ENCODE measurements at regions not wholly inside any gene's neighbourhood (a gene's known extent, or its start where the extent isn't known, plus 50 kb on each side); places are given as distances from the start of the nearest gene placed in this dataset.

DNA sequence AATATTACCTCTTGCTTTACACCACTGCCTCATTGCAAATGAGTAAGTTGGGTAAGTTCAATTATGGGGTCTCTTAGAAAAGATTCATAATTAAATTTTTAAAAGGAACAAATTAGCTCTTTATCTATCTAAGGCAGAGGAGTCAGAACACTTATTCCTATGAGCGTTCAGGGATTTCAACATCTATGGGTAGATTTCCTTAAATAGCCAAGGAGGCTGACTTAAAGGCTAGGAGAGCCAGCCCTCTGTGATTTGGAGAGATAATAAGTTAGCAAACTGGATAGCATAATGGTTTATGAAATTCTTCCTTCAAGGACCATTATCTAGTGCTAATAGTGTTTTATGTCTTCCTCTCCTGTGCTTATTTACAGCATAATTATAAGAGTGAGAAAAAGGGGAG, 387.7 kb downstream of the STK39 start:
- Histone ChIP-seq H3K18ac (ENCODE audit: extremely low read depth, low read length) (no peak overlapping the region; the same call in 1 of the 2 replicates), H2BK15ac (ENCODE audit: low read length) (no peak overlapping the region), H2BK120ac (replicated peaks; ENCODE audit: low read depth, low read length) (peak overlapping the region; percentile 24), H4K91ac (replicated peaks; ENCODE audit: insufficient read length, low read length) (no peak overlapping the region), H3K4me2 (ENCODE audit: insufficient read depth in 1 of 2, low read depth in 2 of 2, low read length in 2 of 2) (no peak overlapping the region), H3K4ac (replicated peaks; ENCODE audit: insufficient read length, low read depth, low read length) (no peak overlapping the region), H3K27ac (ENCODE audit: low read depth, low read length) (no peak overlapping the region), H4K5ac (ENCODE audit: insufficient read length, low read depth, low read length) (peak overlapping the region; percentile 56), H3K4me3 (ENCODE audit: extremely low read depth in 1 of 4, insufficient read depth in 2 of 4, low read depth in 3 of 4, low read length in 4 of 4) (no peak overlapping the region), H3K79me2 (ENCODE audit: control insufficient read depth in 1 of 2, insufficient read depth in 2 of 2, low read length in 2 of 2) (no peaks in the 10 kb centered on the region), H4K20me1 (replicated peaks in 1 of 2; ENCODE audit: control insufficient read depth in 1 of 2, insufficient read depth in 2 of 2, low read length in 2 of 2) (no peaks in the 10 kb centered on the region), H2AK5ac (ENCODE audit: low read depth, low read length) (no peak overlapping the region), H3K14ac (ENCODE audit: insufficient read length) (no peak overlapping the region), H3K27me3 (replicated peaks in 1 of 4; ENCODE audit: control insufficient read depth in 3 of 4, extremely low read depth in 1 of 4, insufficient read depth in 3 of 4, low read length in 3 of 4) (no peaks in the 10 kb centered on the region), H3K23me2 (ENCODE audit: low read depth, low read length) (no peaks in the 10 kb centered on the region), H2BK20ac (ENCODE audit: low read length) (no peak overlapping the region), H3K4me1 (replicated peaks in 1 of 4; ENCODE audit: control insufficient read depth in 3 of 4, insufficient read depth in 4 of 4, low read length in 3 of 4) (peaks cover 0 to 18% (median 3%) of the 10 kb centered on the region in 4 experiments; a peak in 5 of 7 replicates), H3K23ac (ENCODE audit: insufficient read length) (no peak overlapping the region), H2AFZ (ENCODE audit: low read length) (no peak overlapping the region), H4K8ac (ENCODE audit: extremely low read depth, insufficient read depth, low read length) (no peak overlapping the region), H3K9ac (replicated peaks in 1 of 4; ENCODE audit: extremely low read depth in 1 of 4, low read depth in 3 of 4, low read length in 3 of 4) (no peak overlapping the region), H3K79me1 (ENCODE audit: low read depth, low read length) (no peaks in the 10 kb centered on the region), H2BK5ac (ENCODE audit: low read depth, low read length) (no peak overlapping the region), H2BK12ac (ENCODE audit: low read depth, low read length) (no peak overlapping the region; the same call in 1 of the 2 replicates), H3K56ac (replicated peaks; ENCODE audit: insufficient read length, low read depth, low read length) (no peak overlapping the region), H3K36me3 (ENCODE audit: control insufficient read depth in 2 of 4, insufficient read depth in 4 of 4, low read length in 3 of 4) (peaks cover 0 to 12% (median 6%) of the 10 kb centered on the region in 4 experiments; a peak in 4 of 8 replicates), H3K9me3 (ENCODE audit: insufficient read depth in 2 of 2, low read depth in 1 of 2, low read length in 1 of 2) (peaks cover 15 to 17% of the 10 kb centered on the region in 2 experiments)
- ChIA-PET CTCF (ENCODE audit: partially characterized antibody) (interaction anchor here (1.2 to 2.2 kb wide), 2 partner anchors 153 to 259 kb away, joined by 3 to 11 read pairs; no protein-coding TSS in a partner anchor), POLR2A (ENCODE audit: partially characterized antibody) (no interaction called here)
- TF ChIP-seq KDM1A (IDR thresholded peaks at IDR 0.05; ENCODE audit: borderline replicate concordance, low read length): no peak
- no peak for TF ChIP-seq TAF7 (optimal IDR thresholded peaks at IDR 0.05; ENCODE audit: borderline replicate concordance, low read depth, low read length)
- no peak for TF ChIP-seq ASH2L (IDR thresholded peaks at IDR 0.05; ENCODE audit: low read length)
- FAIRE-seq (no peak), DNase-seq (ENCODE audit: low read depth in 1 of 2, low spot score in 2 of 2) (no peak)
- 80% methylated on average over 1 of the region's 1 CpG; no CpG with 5 or more reads in 1 of the 2 experiments for WGBS, 2 experiments (ENCODE audit: extremely low coverage in 1 of 2, insufficient coverage in 1 of 2, insufficient read length in 1 of 2, insufficient replicate concordance in 2 of 2, low coverage in 1 of 2, low lambda C conversion rate in 2 of 2, missing lambda C conversion rate in 1 of 2)
